ENCODE measurements at regions not wholly inside any gene's neighbourhood (a gene's known extent, or its start where the extent isn't known, plus 50 kb on each side); places are given as distances from the start of the nearest gene placed in this dataset.

- TF ChIP-seq, protein P1, sequence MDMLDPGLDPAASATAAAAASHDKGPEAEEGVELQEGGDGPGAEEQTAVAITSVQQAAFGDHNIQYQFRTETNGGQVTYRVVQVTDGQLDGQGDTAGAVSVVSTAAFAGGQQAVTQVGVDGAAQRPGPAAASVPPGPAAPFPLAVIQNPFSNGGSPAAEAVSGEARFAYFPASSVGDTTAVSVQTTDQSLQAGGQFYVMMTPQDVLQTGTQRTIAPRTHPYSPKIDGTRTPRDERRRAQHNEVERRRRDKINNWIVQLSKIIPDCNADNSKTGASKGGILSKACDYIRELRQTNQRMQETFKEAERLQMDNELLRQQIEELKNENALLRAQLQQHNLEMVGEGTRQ (IDR thresholded peaks at IDR 0.05): no peak
- TF ChIP-seq, protein P2, sequence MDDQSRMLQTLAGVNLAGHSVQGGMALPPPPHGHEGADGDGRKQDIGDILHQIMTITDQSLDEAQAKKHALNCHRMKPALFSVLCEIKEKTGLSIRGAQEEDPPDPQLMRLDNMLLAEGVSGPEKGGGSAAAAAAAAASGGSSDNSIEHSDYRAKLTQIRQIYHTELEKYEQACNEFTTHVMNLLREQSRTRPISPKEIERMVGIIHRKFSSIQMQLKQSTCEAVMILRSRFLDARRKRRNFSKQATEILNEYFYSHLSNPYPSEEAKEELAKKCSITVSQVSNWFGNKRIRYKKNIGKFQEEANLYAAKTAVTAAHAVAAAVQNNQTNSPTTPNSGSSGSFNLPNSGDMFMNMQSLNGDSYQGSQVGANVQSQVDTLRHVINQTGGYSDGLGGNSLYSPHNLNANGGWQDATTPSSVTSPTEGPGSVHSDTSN (IDR thresholded peaks at IDR 0.05): no peak
- TF ChIP-seq PHF8 (IDR thresholded peaks at IDR 0.05; ENCODE audit: borderline replicate concordance, low read depth) (no peak), CBX8 (IDR thresholded peaks at IDR 0.05) (no peak), CTCF (IDR thresholded peaks at IDR 0.05) (no peak), POLR2AphosphoS2 (conservative IDR thresholded peaks at IDR 0.05; ENCODE audit: low read length) (no peak), JUN (IDR thresholded peaks at IDR 0.05) (no peak), FOSL2 (IDR thresholded peaks at IDR 0.05) (no peak), FOSL2 (CRISPR knock-in tag; IDR thresholded peaks at IDR 0.05) (no peak), MAZ (IDR thresholded peaks at IDR 0.05; ENCODE audit: borderline replicate concordance, low read depth, low read length) (no peak), MYC (IDR thresholded peaks at IDR 0.05; ENCODE audit: borderline replicate concordance, low read length) (no peak), POLR2A (IDR thresholded peaks at IDR 0.05; ENCODE audit: low read length) (no peak), CBX2 (IDR thresholded peaks at IDR 0.05; ENCODE audit: borderline replicate concordance, low read depth) (no peak), HOXA7 (CRISPR knock-in tag; IDR thresholded peaks at IDR 0.05) (no peak)
- TF ChIP-seq, protein P3, sequence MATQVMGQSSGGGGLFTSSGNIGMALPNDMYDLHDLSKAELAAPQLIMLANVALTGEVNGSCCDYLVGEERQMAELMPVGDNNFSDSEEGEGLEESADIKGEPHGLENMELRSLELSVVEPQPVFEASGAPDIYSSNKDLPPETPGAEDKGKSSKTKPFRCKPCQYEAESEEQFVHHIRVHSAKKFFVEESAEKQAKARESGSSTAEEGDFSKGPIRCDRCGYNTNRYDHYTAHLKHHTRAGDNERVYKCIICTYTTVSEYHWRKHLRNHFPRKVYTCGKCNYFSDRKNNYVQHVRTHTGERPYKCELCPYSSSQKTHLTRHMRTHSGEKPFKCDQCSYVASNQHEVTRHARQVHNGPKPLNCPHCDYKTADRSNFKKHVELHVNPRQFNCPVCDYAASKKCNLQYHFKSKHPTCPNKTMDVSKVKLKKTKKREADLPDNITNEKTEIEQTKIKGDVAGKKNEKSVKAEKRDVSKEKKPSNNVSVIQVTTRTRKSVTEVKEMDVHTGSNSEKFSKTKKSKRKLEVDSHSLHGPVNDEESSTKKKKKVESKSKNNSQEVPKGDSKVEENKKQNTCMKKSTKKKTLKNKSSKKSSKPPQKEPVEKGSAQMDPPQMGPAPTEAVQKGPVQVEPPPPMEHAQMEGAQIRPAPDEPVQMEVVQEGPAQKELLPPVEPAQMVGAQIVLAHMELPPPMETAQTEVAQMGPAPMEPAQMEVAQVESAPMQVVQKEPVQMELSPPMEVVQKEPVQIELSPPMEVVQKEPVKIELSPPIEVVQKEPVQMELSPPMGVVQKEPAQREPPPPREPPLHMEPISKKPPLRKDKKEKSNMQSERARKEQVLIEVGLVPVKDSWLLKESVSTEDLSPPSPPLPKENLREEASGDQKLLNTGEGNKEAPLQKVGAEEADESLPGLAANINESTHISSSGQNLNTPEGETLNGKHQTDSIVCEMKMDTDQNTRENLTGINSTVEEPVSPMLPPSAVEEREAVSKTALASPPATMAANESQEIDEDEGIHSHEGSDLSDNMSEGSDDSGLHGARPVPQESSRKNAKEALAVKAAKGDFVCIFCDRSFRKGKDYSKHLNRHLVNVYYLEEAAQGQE (IDR thresholded peaks at IDR 0.05): no peak
These were observed 149.5 kb downstream of the NAA11 start for GRCh38 chr4:79176351-79176750.

Data from A549 (cell line).